ENCODE measurements at regions not wholly inside any gene's neighbourhood (a gene's known extent, or its start where the extent isn't known, plus 50 kb on each side); places are given as distances from the start of the nearest gene placed in this dataset.

DNA sequence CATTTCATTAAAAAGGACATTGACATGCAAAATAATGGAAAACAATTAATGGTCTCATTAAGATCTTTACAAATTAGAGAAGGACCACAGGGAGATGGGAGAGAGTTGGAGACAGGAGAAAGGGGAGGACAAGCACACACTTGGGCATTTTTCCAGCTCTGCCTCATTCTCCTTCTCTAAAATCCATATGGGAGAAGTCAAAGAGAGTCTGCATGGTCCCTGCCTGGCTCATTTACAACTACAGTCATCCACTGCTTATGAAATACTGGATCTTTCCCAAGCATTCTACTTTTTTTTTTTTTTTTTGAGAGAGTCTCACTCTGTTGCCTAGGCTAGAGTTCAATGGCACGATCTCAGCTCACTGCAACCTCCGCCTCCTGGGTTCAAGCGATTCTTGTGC, 518.9 kb upstream of the CELF2 start:
- TF ChIP-seq, protein P1, sequence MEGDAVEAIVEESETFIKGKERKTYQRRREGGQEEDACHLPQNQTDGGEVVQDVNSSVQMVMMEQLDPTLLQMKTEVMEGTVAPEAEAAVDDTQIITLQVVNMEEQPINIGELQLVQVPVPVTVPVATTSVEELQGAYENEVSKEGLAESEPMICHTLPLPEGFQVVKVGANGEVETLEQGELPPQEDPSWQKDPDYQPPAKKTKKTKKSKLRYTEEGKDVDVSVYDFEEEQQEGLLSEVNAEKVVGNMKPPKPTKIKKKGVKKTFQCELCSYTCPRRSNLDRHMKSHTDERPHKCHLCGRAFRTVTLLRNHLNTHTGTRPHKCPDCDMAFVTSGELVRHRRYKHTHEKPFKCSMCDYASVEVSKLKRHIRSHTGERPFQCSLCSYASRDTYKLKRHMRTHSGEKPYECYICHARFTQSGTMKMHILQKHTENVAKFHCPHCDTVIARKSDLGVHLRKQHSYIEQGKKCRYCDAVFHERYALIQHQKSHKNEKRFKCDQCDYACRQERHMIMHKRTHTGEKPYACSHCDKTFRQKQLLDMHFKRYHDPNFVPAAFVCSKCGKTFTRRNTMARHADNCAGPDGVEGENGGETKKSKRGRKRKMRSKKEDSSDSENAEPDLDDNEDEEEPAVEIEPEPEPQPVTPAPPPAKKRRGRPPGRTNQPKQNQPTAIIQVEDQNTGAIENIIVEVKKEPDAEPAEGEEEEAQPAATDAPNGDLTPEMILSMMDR (IDR thresholded peaks at IDR 0.05; ENCODE audit: low read depth, low read length, poor library complexity, severe bottlenecking): no peak
- no peak for TF ChIP-seq EZH2phosphoT487 (IDR thresholded peaks at IDR 0.05; ENCODE audit: borderline replicate concordance, low read length)

Data from DOHH2 (cell line).